ENCODE measurements at regions not wholly inside any gene's neighbourhood (a gene's known extent, or its start where the extent isn't known, plus 50 kb on each side); places are given as distances from the start of the nearest gene placed in this dataset.

GRCh38 chr9:105828171-105828570 is 133.8 kb downstream of the TMEM38B start:
- no peak for DNase-seq (ENCODE audit: low read depth)
- TF ChIP-seq CTCF (conservative IDR thresholded peaks at IDR 0.05; ENCODE audit: low read depth, low read length), result no peak

GRCh38 chr9:105828596-105829213 is 134.4 kb downstream of the TMEM38B start:
- DNase-seq (ENCODE audit: low read depth), result no peak
- no peak overlapping the region for H3K4me3 ChIP-seq (ENCODE audit: low read depth, low read length)
- no peak for TF ChIP-seq CTCF (conservative IDR thresholded peaks at IDR 0.05; ENCODE audit: low read depth, low read length)

More at GRCh38 chr9:105828171-105828570, 133.8 kb downstream of the TMEM38B start:
- no peak overlapping the region for H3K4me3 ChIP-seq (ENCODE audit: low read depth, low read length)

GRCh38 chr9:105830461-105830860 is 136.1 kb downstream of the TMEM38B start:
- TF ChIP-seq CTCF (conservative IDR thresholded peaks at IDR 0.05; ENCODE audit: low read depth, low read length), result no peak
- no peak overlapping the region for H3K4me3 ChIP-seq (ENCODE audit: low read depth, low read length)
- DNase-seq (ENCODE audit: low read depth), result no peak

- no peak for TF ChIP-seq CTCF (conservative IDR thresholded peaks at IDR 0.05; ENCODE audit: low read depth, low read length)
- no peak for DNase-seq (ENCODE audit: low read depth)
- H3K4me3 ChIP-seq (ENCODE audit: low read depth, low read length), result no peak overlapping the region
These were observed 137.9 kb downstream of the TMEM38B start for GRCh38 chr9:105832096-105832710.

- no peak for DNase-seq (ENCODE audit: low read depth)
- no peak overlapping the region for H3K4me3 ChIP-seq (ENCODE audit: low read depth, low read length)
- TF ChIP-seq CTCF (conservative IDR thresholded peaks at IDR 0.05; ENCODE audit: low read depth, low read length), result no peak
These were observed 139.1 kb downstream of the TMEM38B start for GRCh38 chr9:105833271-105833975.

- no peak for DNase-seq (ENCODE audit: low read depth)
- no peak overlapping the region for H3K4me3 ChIP-seq (ENCODE audit: low read depth, low read length)
- no peak for TF ChIP-seq CTCF (conservative IDR thresholded peaks at IDR 0.05; ENCODE audit: low read depth, low read length)
These were observed 140.1 kb downstream of the TMEM38B start for GRCh38 chr9:105834404-105834803.
